Neuron (in vitro differentiated cells): ENCODE measurements at regions not wholly inside any gene's neighbourhood (a gene's known extent, or its start where the extent isn't known, plus 50 kb on each side); places are given as distances from the start of the nearest gene placed in this dataset.

Source experiments
- H2AFZ ChIP-seq: one replicate; pipeline ENCODE4 v1.6.1; 2013; ENCODE audit warnings: low read depth, mild to moderate bottlenecking, inconsistent platforms, low read length, moderate library complexity
- H3K27me3 ChIP-seq: one replicate; pipeline ENCODE4 v1.6.1; 2013; ENCODE audit warnings: low read length; ENCODE audit not compliant: insufficient read depth
- H3K36me3 ChIP-seq: one replicate; pipeline ENCODE4 v1.6.1; 2013; ENCODE audit warnings: low read length; ENCODE audit not compliant: insufficient read depth
- H3K4me1 ChIP-seq: one replicate; pipeline ENCODE4 v1.6.1; 2013; ENCODE audit warnings: low read length; ENCODE audit not compliant: insufficient read depth
- H3K4me3 ChIP-seq: 2 replicates; pipeline ENCODE4 v1.5.1; 2013; ENCODE audit warnings: mild to moderate bottlenecking, low read length, moderate library complexity
- H3K9me3 ChIP-seq: one replicate; pipeline ENCODE4 v1.6.1; 2013; ENCODE audit warnings: low read length

GRCh38 chr6:132968419-132968950 lies 154.1 kb downstream of the RPS12 start:
- H3K36me3 ChIP-seq, result no peaks in the 10 kb centered on the region
- H3K4me3 ChIP-seq, result no peak overlapping the region
- no peaks in the 10 kb centered on the region for H3K9me3 ChIP-seq

DNA sequence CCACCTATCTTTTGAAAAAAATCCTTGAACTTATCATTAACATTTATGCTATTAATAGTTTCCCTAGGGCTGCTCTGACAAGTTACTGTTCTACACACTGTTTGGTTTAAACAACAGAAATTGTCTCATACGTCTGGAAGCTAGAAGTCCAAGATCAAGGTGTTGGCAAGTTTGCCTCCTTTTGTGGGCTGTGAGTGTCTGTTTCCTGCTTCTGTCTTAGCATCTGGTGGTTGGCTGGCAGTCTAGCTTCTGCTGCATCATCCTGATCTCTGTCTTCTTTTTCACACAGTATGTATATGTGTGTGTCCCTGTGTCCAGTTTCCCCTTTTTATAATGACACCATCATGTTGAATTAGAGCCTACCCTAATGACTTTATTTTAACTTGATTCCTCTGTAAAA lies 154.8 kb downstream of the RPS12 start:
- Histone ChIP-seq H2AFZ (no peak overlapping the region), H3K4me1 (peaks cover 20% of the 10 kb centered on the region), H3K27me3 (no peaks in the 10 kb centered on the region)

More at GRCh38 chr6:132968419-132968950, 154.1 kb downstream of the RPS12 start:
- Histone ChIP-seq H2AFZ (no peak overlapping the region), H3K4me1 (peaks cover 17% of the 10 kb centered on the region), H3K27me3 (no peaks in the 10 kb centered on the region)

DNA sequence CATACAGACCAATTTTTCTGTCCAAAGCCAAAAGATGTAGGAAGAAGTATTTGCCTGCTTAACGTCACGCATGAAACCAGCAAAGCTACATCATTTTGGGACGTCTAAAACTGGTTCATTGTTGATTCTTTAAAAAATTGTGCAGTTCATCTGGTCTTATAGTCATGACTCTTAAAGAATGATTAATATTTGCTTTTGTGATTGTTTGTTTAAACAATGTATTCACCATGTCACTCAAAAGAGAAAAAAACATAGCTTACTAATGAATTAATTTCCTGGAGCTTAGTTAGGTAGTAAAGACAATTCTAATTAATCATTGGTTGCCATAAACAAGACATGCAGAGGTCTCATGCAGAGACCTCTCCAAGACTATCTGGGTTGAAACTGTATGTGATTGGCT lies 157.3 kb downstream of the RPS12 start:
- Histone ChIP-seq H3K9me3 (no peaks in the 10 kb centered on the region), H2AFZ (no peak overlapping the region), H3K4me3 (no peak overlapping the region), H3K27me3 (no peaks in the 10 kb centered on the region), H3K36me3 (no peaks in the 10 kb centered on the region), H3K4me1 (peaks cover 14% of the 10 kb centered on the region)

More for the DNA sequence above, 154.8 kb downstream of the RPS12 start:
- H3K9me3 ChIP-seq, result no peaks in the 10 kb centered on the region
- H3K36me3 ChIP-seq, result no peaks in the 10 kb centered on the region
- H3K4me3 ChIP-seq, result no peak overlapping the region

GRCh38 chr6:132972254-132972653 lies 157.9 kb downstream of the RPS12 start:
- Histone ChIP-seq H3K27me3 (no peaks in the 10 kb centered on the region), H3K4me1 (peaks cover 14% of the 10 kb centered on the region), H2AFZ (no peak overlapping the region), H3K4me3 (no peak overlapping the region), H3K9me3 (no peaks in the 10 kb centered on the region), H3K36me3 (no peaks in the 10 kb centered on the region)

GRCh38 chr6:132972971-132973370 lies 158.6 kb downstream of the RPS12 start:
- Histone ChIP-seq H3K9me3 (no peaks in the 10 kb centered on the region), H3K27me3 (no peaks in the 10 kb centered on the region), H3K4me1 (peaks cover 14% of the 10 kb centered on the region), H3K4me3 (no peak overlapping the region), H2AFZ (no peak overlapping the region), H3K36me3 (no peaks in the 10 kb centered on the region)

DNA sequence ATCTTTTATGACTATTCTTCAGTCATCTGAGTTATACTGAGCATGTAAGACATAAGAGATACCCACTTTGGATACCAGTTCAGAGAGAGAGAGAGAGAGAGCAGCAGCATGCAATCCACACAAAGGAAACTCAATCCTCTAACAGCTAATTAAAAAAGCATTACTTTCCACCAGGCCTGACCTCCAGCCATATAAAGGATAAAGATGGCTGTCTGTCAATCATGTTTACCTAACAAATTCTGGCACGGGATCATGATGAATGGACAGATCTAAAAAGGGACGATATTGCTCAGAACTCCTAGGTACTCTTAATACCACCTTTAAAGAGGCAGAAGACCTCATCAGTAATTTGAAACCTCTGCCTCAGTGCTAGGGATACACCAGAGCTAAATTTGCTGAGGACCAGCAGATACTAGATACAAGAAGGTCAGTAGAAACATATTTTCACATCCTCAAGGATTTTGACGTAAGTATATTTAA lies 159.2 kb downstream of the RPS12 start:
- H3K4me1 ChIP-seq, result peaks cover 14% of the 10 kb centered on the region
- H3K27me3 ChIP-seq, result no peaks in the 10 kb centered on the region
- H3K4me3 ChIP-seq, result no peak overlapping the region
- no peaks in the 10 kb centered on the region for H3K36me3 ChIP-seq
- H3K9me3 ChIP-seq, result no peaks in the 10 kb centered on the region
- no peak overlapping the region for H2AFZ ChIP-seq

DNA sequence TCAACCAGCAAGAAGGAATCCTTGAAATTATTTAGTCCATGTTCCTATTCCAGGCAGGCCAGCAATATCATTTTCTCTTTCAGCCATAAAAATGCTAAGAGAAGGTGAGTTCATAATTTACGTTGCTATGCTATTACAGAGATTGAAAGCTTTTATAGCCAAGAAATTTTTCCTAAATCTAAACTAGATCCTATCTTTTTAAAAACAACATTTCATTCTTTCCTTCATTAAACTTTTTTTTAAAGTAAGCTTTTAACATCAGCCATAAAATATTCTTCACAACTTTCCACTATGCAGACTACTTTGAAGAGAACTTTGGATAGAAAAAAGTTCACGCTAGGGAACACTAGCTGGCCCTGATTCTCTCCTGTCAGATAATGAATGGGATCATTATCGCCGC lies 159.8 kb downstream of the RPS12 start:
- H3K4me3 ChIP-seq, result no peak overlapping the region
- no peaks in the 10 kb centered on the region for H3K9me3 ChIP-seq
- H3K4me1 ChIP-seq, result peaks cover 14% of the 10 kb centered on the region
- no peaks in the 10 kb centered on the region for H3K36me3 ChIP-seq
- no peaks in the 10 kb centered on the region for H3K27me3 ChIP-seq
- no peak overlapping the region for H2AFZ ChIP-seq

DNA sequence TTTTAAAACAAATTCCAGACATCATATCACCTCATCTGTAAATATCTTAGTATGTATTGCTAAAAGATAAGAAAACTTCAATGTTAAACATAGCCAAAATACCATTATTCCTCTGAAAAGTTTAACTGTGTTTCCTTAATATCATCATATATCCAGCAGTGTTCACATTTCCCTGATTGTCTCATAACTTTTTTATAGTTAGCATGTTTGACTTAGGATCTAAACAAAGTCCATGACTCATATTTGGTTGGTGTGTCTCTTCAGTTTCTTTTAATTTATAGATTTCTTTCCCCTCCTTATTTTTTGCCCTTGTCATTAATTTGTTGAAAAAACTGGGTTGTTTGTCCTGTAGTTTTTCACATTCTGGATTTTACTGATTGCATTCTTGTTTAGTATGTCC lies 163.0 kb downstream of the RPS12 start:
- Histone ChIP-seq H3K36me3 (no peaks in the 10 kb centered on the region), H2AFZ (no peak overlapping the region), H3K4me1 (peaks cover 14% of the 10 kb centered on the region), H3K27me3 (no peaks in the 10 kb centered on the region), H3K9me3 (no peaks in the 10 kb centered on the region), H3K4me3 (no peak overlapping the region)

- Histone ChIP-seq H3K4me1 (peaks cover 1% of the 10 kb centered on the region), H3K27me3 (no peaks in the 10 kb centered on the region), H3K36me3 (no peaks in the 10 kb centered on the region), H2AFZ (no peak overlapping the region), H3K4me3 (no peak overlapping the region), H3K9me3 (no peaks in the 10 kb centered on the region)
Observed at GRCh38 chr6:132978685-132979084, 164.3 kb downstream of the RPS12 start.

DNA sequence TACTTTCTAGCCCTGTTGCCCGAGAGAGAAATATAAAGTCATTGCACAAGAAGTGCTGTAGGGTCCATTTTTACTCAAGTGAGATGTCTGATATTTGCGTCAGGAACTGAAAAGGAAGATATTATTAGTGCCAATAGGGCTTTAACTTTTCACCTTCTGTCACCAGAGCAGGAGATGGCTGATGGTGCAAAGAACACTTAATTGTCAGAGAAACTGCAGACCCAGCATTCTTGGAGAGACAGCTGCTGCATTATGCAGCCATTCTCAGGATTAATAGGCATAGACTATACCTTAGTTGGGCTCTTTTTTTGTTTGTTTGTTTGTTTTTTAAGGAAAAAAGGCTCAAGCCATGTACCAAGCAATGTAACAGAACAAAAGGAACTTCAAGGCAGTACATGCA lies 179.4 kb downstream of the RPS12 start:
- no peaks in the 10 kb centered on the region for H3K9me3 ChIP-seq

GRCh38 chr6:132995009-132995408 lies 180.6 kb downstream of the RPS12 start:
- Histone ChIP-seq H3K4me3 (no peak overlapping the region), H3K9me3 (no peaks in the 10 kb centered on the region), H3K36me3 (no peaks in the 10 kb centered on the region), H2AFZ (no peak overlapping the region), H3K27me3 (no peaks in the 10 kb centered on the region), H3K4me1 (no peaks in the 10 kb centered on the region)

More for the DNA sequence above, 179.4 kb downstream of the RPS12 start:
- Histone ChIP-seq H3K36me3 (no peaks in the 10 kb centered on the region), H3K4me3 (no peak overlapping the region), H3K27me3 (no peaks in the 10 kb centered on the region), H2AFZ (no peak overlapping the region), H3K4me1 (no peaks in the 10 kb centered on the region)

DNA sequence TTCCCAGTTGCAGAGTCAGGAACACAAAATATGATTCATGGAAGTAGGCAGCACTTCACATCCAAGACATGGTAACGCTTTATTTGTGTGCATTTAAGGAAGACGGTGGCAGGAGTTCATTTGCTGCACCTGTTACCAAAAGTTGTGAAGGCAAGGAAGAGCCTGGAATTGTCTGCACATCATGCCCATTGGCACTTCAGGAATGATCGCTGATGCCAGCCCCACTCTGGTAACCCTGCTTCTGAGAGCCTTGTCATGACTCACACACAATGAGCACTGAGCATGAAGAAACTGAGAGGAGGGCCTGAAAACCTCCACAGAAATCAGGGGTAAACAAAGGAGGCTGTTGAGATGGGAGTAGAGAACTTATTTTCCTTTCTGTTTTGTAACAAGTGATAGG lies 181.1 kb downstream of the RPS12 start:
- Histone ChIP-seq H3K27me3 (no peaks in the 10 kb centered on the region), H3K4me3 (no peak overlapping the region), H2AFZ (no peak overlapping the region), H3K4me1 (no peaks in the 10 kb centered on the region), H3K36me3 (no peaks in the 10 kb centered on the region), H3K9me3 (no peaks in the 10 kb centered on the region)

GRCh38 chr6:132998418-132998817 lies 184.0 kb downstream of the RPS12 start:
- Histone ChIP-seq H3K36me3 (no peaks in the 10 kb centered on the region), H3K4me1 (no peaks in the 10 kb centered on the region), H3K9me3 (no peaks in the 10 kb centered on the region), H3K4me3 (no peak overlapping the region), H3K27me3 (no peaks in the 10 kb centered on the region), H2AFZ (no peak overlapping the region)

DNA sequence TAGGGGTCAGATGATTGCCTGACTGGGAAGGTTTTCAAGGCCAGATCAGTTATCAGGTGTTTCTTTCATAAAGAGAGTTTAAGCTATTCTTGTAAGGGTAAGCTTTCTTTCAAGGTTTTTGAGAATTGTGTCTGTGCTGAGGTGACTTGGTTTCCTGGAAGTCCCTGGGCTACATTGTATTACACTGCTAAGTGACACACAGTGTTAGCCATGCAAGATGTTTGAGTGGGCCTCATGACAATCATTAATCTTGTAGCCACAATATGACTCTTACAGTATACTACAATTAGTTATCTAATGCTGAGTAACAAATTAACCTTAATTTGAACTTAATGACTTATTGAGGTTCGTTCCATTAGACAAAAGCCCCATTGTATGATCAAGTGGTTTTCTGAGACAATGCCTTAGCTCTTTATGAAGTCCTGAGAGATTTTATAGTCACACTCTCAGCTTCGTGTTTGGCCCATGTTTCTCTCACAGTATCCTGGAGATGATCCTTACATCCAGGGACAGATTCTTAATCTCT lies 186.7 kb downstream of the RPS12 start:
- Histone ChIP-seq H3K9me3 (no peaks in the 10 kb centered on the region), H3K4me3 (no peak overlapping the region), H3K4me1 (no peaks in the 10 kb centered on the region), H3K27me3 (no peaks in the 10 kb centered on the region), H3K36me3 (no peaks in the 10 kb centered on the region), H2AFZ (no peak overlapping the region)
